ENCODE measurements at regions not wholly inside any gene's neighbourhood (a gene's known extent, or its start where the extent isn't known, plus 50 kb on each side); places are given as distances from the start of the nearest gene placed in this dataset.
"Not testable (repeated sequence)": the region's sequence is repeated elsewhere in the genome, so short reads cannot be mapped to it uniquely, and the experiment has no call there.

DNA sequence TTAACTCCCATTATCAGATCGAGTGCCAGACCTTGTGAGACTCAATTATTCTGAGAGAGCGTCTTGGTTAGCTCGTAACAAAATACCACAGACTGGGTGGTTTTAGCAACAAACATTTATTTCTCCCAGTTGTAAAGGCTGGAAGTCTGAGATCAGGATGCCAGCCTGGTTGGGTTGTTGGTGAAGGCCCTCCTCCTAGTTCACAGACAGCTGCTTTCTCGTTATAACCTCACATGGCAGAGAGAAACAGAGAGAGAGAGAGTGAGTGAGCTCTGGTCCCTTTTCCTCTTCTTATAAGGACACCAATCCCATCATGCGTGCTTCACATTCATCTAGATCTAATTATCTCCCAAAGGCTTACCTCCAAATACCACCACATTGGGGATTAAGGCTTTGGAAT is 114.2 kb upstream of the SLC24A2 start:
- no peaks in the 10 kb centered on the region for H3K9me3 ChIP-seq
- H3K27me3 ChIP-seq = no peaks in the 10 kb centered on the region
- DNase-seq = no peak
- H3K4me3 ChIP-seq (ENCODE audit: low read depth, low read length) = no peak overlapping the region
- no peaks in the 10 kb centered on the region for H3K36me3 ChIP-seq
- TF ChIP-seq, protein P1, sequence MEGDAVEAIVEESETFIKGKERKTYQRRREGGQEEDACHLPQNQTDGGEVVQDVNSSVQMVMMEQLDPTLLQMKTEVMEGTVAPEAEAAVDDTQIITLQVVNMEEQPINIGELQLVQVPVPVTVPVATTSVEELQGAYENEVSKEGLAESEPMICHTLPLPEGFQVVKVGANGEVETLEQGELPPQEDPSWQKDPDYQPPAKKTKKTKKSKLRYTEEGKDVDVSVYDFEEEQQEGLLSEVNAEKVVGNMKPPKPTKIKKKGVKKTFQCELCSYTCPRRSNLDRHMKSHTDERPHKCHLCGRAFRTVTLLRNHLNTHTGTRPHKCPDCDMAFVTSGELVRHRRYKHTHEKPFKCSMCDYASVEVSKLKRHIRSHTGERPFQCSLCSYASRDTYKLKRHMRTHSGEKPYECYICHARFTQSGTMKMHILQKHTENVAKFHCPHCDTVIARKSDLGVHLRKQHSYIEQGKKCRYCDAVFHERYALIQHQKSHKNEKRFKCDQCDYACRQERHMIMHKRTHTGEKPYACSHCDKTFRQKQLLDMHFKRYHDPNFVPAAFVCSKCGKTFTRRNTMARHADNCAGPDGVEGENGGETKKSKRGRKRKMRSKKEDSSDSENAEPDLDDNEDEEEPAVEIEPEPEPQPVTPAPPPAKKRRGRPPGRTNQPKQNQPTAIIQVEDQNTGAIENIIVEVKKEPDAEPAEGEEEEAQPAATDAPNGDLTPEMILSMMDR (IDR thresholded peaks at IDR 0.05; ENCODE audit: low read depth, low read length) = no peak
- no peaks in the 10 kb centered on the region for H3K4me1 ChIP-seq

DNA sequence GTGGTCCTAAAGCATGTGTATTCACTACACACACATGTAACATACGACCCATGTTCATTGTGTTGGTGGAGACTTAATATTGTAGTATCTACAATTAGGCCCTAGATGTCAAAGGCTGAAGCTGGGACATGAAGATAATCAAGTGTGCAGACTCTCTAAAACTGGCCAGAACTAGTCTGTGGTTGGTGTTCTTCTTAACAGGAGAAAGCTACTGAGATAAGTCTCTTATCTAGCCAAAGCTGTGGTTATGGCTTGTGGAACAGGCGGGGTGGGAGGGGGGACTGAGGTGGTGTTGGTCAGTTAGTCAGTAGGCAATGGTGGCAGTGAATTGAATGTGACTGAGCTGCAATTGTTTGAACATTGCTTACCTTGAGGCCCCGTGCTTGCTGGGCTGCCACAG is 112.7 kb upstream of the SLC24A2 start:
- TF ChIP-seq, protein P1 (IDR thresholded peaks at IDR 0.05; ENCODE audit: low read depth, low read length) = no peak
- H3K27me3 ChIP-seq = no peaks in the 10 kb centered on the region
- no peak for DNase-seq
- H3K36me3 ChIP-seq = no peaks in the 10 kb centered on the region
- no peak overlapping the region for H3K4me3 ChIP-seq (ENCODE audit: low read depth, low read length)
- no peaks in the 10 kb centered on the region for H3K9me3 ChIP-seq
- no peaks in the 10 kb centered on the region for H3K4me1 ChIP-seq

DNA sequence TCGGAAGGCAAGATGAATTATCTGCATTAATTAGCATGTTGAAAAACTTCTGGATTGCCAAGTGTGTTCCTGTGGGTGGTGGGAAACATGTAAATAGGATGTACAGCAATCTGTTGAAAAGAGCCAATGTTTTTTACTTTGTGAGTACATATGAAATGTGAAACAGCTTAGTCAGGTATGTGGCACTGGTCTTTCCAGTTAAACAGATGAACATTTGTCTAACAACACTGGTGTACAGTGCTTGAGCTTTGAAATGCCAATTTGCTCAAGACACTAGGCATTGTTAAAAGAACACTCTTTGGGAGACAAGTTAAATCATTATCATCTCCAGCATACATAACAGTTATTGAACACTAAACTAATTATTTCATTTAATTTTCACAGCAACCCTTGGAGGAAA is 107.3 kb upstream of the SLC24A2 start:
- no peaks in the 10 kb centered on the region for H3K9me3 ChIP-seq
- DNase-seq = no peak
- no peaks in the 10 kb centered on the region for H3K36me3 ChIP-seq
- no peak overlapping the region for H3K4me3 ChIP-seq (ENCODE audit: low read depth, low read length)
- no peaks in the 10 kb centered on the region for H3K4me1 ChIP-seq
- no peaks in the 10 kb centered on the region for H3K27me3 ChIP-seq
- TF ChIP-seq, protein P1 (IDR thresholded peaks at IDR 0.05; ENCODE audit: low read depth, low read length) = no peak

DNA sequence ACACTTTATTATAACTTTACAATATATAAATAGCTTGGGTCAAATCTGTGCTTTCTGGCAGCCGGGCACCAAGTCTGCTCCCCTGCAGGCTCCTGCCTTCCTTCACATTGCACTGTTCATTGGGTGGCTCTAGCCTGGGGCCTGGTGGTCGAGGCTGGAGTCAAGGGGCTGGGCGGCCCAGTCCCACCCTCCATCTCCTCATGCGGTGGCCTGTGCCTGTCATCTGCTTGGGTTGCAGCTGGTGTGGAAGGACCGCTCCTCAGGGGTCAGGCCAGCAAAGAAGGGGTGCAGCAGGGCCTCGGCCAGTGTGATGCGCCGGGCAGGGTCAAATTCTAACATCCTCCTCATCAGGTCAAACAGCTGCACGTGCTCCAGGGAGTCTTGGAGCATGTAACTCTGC is 106.7 kb upstream of the SLC24A2 start:
- H3K27me3 ChIP-seq; H3K36me3 ChIP-seq; H3K4me1 ChIP-seq; H3K9me3 ChIP-seq; H3K4me3 ChIP-seq (ENCODE audit: low read depth, low read length); DNase-seq: not testable (repeated sequence)

DNA sequence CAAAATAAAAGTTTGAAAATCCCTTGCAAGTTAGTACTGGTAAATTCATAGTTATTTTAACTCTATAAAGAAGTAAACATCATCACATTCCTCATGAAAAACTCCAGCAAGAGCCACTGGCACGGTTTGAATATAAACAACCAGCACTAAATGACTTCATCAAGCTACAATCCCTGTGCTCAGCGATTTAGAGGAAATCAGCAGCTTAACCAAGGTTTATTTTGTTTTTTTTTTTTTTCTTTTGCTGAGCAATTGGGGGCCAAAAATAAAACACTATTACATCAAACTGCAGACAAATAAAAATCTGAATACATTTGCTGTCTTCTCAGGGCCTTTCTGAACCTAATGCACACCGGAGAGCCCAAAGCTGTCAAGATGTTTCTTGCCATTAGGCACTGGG is 106.2 kb upstream of the SLC24A2 start:
- H3K4me3 ChIP-seq (ENCODE audit: low read depth, low read length) = no peak overlapping the region
- H3K36me3 ChIP-seq = no peaks in the 10 kb centered on the region
- H3K4me1 ChIP-seq = no peaks in the 10 kb centered on the region
- TF ChIP-seq, protein P1 (IDR thresholded peaks at IDR 0.05; ENCODE audit: low read depth, low read length) = no peak
- no peaks in the 10 kb centered on the region for H3K9me3 ChIP-seq
- H3K27me3 ChIP-seq = no peaks in the 10 kb centered on the region
- no peak for DNase-seq

DNA sequence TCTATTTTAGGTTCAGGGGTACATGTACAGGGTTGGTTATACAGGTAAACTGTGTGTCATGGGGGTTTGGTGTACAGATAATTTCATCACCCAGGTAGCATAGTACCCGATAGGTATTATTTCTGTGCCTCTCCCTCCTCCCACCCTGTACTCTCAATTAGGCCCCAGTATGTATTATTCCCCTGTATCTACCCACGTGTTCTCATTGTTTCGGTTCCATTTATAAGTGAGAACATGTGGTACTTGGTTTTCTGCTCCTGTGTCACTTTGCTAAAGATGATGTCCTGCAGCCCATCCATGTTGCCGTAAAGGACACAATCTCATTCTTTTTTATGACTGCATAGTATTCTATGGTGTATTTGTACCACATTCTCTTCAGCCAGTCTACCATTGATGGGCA is 96.8 kb upstream of the SLC24A2 start:
- H3K9me3 ChIP-seq = no peaks in the 10 kb centered on the region
- H3K4me3 ChIP-seq (ENCODE audit: low read depth, low read length) = no peak overlapping the region
- DNase-seq = no peak
- H3K36me3 ChIP-seq = no peaks in the 10 kb centered on the region
- TF ChIP-seq, protein P1 (IDR thresholded peaks at IDR 0.05; ENCODE audit: low read depth, low read length) = no peak
- no peaks in the 10 kb centered on the region for H3K27me3 ChIP-seq
- no peaks in the 10 kb centered on the region for H3K4me1 ChIP-seq

DNA sequence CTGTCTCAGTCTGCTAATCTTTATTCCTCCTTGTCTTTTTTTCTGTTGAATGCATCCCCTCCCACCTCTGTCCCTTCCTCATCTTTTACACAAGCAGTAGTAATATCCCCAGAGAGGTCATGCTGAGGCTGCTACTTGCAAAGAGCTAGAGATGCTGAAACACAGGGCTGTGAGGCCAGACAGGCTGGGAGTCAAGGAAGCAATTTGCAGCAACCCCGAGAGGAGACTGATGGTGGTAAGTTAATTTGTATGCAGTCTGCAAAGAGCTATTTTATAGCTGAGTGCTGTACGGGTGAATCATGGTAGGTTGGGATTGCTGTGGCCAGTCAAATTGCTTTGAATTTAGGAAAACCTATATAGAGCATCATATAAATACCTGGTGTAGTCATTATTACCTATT is 90.2 kb upstream of the SLC24A2 start:
- Histone ChIP-seq H3K36me3 (no peaks in the 10 kb centered on the region), H3K9me3 (no peaks in the 10 kb centered on the region), H3K4me1 (no peaks in the 10 kb centered on the region), H3K4me3 (ENCODE audit: low read depth, low read length) (no peak overlapping the region), H3K27me3 (no peaks in the 10 kb centered on the region)
- TF ChIP-seq, protein P1 (IDR thresholded peaks at IDR 0.05; ENCODE audit: low read depth, low read length) = no peak
- no peak for DNase-seq

Data from BE2C (cell line).